ENCODE measurements at regions not wholly inside any gene's neighbourhood (a gene's known extent, or its start where the extent isn't known, plus 50 kb on each side); places are given as distances from the start of the nearest gene placed in this dataset.

DNA sequence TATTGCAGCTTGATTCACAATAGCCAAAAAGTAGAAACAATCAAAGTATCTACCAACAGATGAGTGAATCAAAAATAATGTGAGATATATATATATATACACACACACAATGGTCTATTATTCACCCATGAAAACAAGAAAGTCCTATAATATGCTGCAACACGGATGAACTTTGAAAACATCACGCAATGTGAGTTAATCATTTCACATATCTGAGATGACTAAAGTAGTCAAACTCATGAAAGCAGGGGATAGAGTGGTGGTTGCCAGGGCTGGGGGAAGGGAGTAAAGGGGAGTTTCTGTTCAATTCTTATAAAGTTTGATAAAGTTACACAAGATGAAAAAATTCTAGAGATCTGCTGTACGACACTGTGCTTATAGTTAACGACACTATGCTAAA, 1234.8 kb downstream of the MRPL39 start:
- no peak for TF ChIP-seq POLR2A (IDR thresholded peaks at IDR 0.05; ENCODE audit: low read depth, low read length)
- TF ChIP-seq TAF1 (IDR thresholded peaks at IDR 0.05; ENCODE audit: low read depth, low read length), result no peak
- no peak for TF ChIP-seq POU2F2 (IDR thresholded peaks at IDR 0.05; ENCODE audit: low read depth, low read length)
- TF ChIP-seq SPI1 (IDR thresholded peaks at IDR 0.05; ENCODE audit: low read depth, low read length), result no peak
- no peak for TF ChIP-seq POLR2AphosphoS5 (IDR thresholded peaks at IDR 0.05; ENCODE audit: low read depth, low read length)
- no peak for TF ChIP-seq PAX5 (IDR thresholded peaks at IDR 0.05; ENCODE audit: insufficient read depth, low read length, severe bottlenecking)
